Bronchial epithelial cell (primary cell): ENCODE measurements at regions not wholly inside any gene's neighbourhood (a gene's known extent, or its start where the extent isn't known, plus 50 kb on each side); places are given as distances from the start of the nearest gene placed in this dataset.

ENCODE experiments used
- DNase-seq: peaks from one replicate; pipeline ENCODE4 v3.0.0-alpha.2; 2010; ENCODE audit warnings: low read depth
- FAIRE-seq: peaks from 2 replicates; lab custom pipeline; 2011; peaks lifted over from hg19 to GRCh38; lab: Jason Lieb, UNC
- H3K27me3 ChIP-seq: 2 replicates; pipeline ENCODE4 v1.5.1; 2011; ENCODE audit warnings: low read length; ENCODE audit not compliant: control insufficient read depth, insufficient read depth
- H3K36me3 ChIP-seq: 2 replicates; pipeline ENCODE4 v1.5.1; 2011; ENCODE audit warnings: low read length; ENCODE audit not compliant: control insufficient read depth, insufficient read depth
- H3K4me3 ChIP-seq: 2 replicates; pipeline ENCODE4 v1.5.1; 2011; ENCODE audit warnings: mild to moderate bottlenecking, low read depth, low read length, control low read depth
- TF ChIP-seq, protein P1 (sequence below): IDR thresholded peaks from 2 replicates; pipeline ENCODE4 v1.5.1; 2011; ENCODE audit warnings: mild to moderate bottlenecking, moderate library complexity, low read length, control low read depth, inconsistent platforms; ENCODE audit not compliant: insufficient read depth, severe bottlenecking

DNA sequence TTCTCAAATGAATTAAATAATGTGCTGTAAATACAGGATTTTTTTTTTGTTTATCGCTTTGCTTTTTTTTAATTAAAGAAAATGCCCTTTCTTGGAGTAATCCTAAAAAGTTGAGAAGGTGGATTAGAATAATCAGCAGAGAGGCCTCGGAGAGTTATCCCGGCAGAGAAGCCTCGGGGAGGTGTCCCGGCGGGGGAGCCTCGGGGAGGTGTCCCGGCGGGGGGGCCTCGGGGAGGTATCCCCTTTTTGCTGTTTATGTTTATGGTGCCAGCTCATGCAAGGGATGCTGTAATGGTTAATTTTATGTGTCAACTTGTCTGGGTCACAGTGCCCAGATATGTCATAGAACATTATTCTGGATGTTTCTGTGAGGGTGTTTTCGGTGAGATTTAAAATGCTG, 263.0 kb upstream of the TRIB2 start:
- TF ChIP-seq, protein P1, sequence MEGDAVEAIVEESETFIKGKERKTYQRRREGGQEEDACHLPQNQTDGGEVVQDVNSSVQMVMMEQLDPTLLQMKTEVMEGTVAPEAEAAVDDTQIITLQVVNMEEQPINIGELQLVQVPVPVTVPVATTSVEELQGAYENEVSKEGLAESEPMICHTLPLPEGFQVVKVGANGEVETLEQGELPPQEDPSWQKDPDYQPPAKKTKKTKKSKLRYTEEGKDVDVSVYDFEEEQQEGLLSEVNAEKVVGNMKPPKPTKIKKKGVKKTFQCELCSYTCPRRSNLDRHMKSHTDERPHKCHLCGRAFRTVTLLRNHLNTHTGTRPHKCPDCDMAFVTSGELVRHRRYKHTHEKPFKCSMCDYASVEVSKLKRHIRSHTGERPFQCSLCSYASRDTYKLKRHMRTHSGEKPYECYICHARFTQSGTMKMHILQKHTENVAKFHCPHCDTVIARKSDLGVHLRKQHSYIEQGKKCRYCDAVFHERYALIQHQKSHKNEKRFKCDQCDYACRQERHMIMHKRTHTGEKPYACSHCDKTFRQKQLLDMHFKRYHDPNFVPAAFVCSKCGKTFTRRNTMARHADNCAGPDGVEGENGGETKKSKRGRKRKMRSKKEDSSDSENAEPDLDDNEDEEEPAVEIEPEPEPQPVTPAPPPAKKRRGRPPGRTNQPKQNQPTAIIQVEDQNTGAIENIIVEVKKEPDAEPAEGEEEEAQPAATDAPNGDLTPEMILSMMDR: no peak
- H3K4me3 ChIP-seq: no peak overlapping the region
- no peaks in the 10 kb centered on the region for H3K36me3 ChIP-seq
- DNase-seq (no peak), FAIRE-seq (no peak)
- no peaks in the 10 kb centered on the region for H3K27me3 ChIP-seq

DNA sequence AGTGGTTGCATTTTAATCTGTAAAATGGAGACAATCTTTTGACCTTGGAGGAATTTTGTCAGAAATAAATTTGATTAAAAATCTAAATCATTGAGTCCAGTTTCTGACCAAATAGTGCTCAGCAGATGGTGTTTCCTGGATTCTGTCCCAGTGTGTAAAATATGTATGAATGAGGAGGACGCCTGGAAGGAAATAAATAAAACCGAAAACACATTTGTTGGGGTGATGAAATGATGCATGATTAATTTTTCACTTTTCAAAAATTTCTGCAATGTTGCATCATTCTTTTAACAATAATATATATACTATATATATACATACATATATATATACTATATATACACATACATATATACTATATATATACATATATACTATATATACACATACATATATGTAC, 261.1 kb upstream of the TRIB2 start:
- FAIRE-seq (no peak), DNase-seq (peak; percentile 27)
- no peaks in the 10 kb centered on the region for H3K27me3 ChIP-seq
- TF ChIP-seq, protein P1: no peak
- H3K4me3 ChIP-seq: no peak overlapping the region
- H3K36me3 ChIP-seq: no peaks in the 10 kb centered on the region

DNA sequence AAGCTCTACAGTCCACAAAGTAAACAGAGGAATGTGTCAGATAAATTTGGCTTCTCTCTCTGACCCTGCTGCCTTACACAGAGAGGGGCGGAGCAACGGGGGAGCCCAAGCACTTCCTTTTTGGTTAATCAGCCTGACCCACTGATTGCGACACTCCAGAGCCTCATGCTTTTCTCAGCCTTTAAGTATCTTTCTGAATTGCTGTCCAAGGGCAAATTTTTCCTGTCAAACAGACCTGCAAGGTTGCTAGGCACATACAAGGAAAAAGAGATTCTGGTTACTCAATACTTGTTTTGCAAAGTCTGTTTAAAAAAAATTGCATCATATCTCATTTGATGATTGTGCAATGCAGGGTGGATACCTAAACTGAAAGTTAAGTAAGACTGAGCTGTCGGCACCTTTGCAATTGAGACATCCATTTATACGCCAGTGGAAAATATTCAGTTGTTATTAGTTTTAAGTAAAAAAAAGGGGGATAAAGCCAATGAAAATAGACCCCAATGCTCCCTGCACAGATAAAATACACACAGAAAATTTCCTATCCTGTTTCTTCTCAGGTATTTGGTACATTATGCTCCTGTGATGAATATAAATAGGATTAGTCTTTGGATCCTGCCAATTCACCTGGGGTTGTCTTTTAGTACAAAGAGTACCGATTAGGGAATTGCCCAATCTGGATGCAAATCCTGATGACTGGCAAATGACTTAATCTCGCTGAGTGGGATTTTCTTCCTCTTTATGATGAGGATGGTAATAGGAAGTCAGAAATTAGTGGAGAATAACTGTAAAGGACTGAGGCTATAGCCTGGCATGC, 260.2 kb upstream of the TRIB2 start:
- Histone ChIP-seq H3K4me3 (peak overlapping the region; percentile 2), H3K36me3 (no peaks in the 10 kb centered on the region), H3K27me3 (no peaks in the 10 kb centered on the region)
- DNase-seq (peak; percentile 100), FAIRE-seq (no peak)
- TF ChIP-seq, protein P1: no peak

DNA sequence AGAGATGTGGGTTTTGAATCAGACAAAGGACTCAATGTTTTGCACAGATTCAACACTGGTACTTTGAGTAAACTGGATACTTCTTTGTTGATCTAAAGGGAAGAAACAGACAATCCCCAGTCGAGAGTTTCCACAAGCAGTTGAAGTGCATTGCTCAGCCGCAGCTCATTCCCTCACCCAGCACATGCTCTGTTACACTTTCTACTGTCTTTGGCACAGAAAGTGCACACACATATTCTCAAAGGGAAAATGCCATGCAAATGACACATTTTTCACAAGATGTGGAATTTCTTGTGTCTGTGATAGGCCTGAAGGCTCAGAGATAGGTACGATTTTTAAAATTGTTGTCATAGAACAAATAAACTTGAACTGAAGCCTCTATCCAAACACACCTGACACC, 258.9 kb upstream of the TRIB2 start:
- FAIRE-seq (peak; percentile 43), DNase-seq (no peak)
- Histone ChIP-seq H3K27me3 (no peaks in the 10 kb centered on the region), H3K36me3 (no peaks in the 10 kb centered on the region), H3K4me3 (no peak overlapping the region)
- TF ChIP-seq, protein P1: no peak

DNA sequence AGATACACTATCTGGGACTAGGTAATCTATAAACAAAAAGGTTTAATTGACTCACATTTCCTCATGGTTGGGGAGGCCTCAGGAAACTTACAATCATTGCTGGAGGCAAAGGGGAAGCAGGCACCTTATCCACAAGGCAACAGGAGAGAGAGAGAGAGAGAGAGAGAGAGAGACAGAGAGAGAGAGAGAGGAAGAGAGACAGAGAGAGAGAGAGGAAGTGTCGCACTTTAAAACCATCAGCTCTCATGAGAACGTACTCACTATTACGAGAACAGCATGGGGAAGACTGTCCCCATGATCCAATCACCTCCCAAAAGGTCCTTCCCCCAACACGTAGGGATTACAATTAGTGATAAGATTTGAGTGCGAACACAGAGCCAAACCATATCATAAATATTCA, 253.5 kb upstream of the TRIB2 start:
- FAIRE-seq: no peak
- TF ChIP-seq, protein P1: no peak

More for the DNA sequence above, 253.5 kb upstream of the TRIB2 start:
- H3K36me3 ChIP-seq: no peaks in the 10 kb centered on the region
- no peaks in the 10 kb centered on the region for H3K27me3 ChIP-seq
- no peak for DNase-seq
- H3K4me3 ChIP-seq: no peak overlapping the region
